KMS-11 (cell line): ENCODE measurements at regions not wholly inside any gene's neighbourhood (a gene's known extent, or its start where the extent isn't known, plus 50 kb on each side); places are given as distances from the start of the nearest gene placed in this dataset.

Experiments used
- H2AFZ ChIP-seq: fragments of 200-600 bp; sonication (generic); 2 replicates; pipeline ENCODE4 v1.6.1; 2016; ENCODE audit warnings: antibody characterized with exemption, mixed run types, low read depth
- H3K27ac ChIP-seq: fragments of 200-600 bp; sonication (generic); 2 replicates; pipeline ENCODE4 v1.6.1; 2016; ENCODE audit warnings: mild to moderate bottlenecking, mixed run types
- H3K27me3 ChIP-seq: fragments of 200-600 bp; sonication (generic); 2 replicates; pipeline ENCODE4 v1.6.1; 2017; ENCODE audit warnings: mild to moderate bottlenecking, low read depth, mixed run types, moderate library complexity; ENCODE audit not compliant: insufficient read depth
- H3K36me3 ChIP-seq: fragments of 200-600 bp; sonication (generic); 2 replicates; pipeline ENCODE4 v1.6.1; 2017; ENCODE audit warnings: mild to moderate bottlenecking, mixed run types; ENCODE audit not compliant: insufficient read depth
- H3K4me1 ChIP-seq: fragments of 200-600 bp; sonication (generic); 2 replicates; pipeline ENCODE4 v1.6.1; 2016; ENCODE audit warnings: mild to moderate bottlenecking, low read depth, mixed run types; ENCODE audit not compliant: poor library complexity, severe bottlenecking
- H3K4me2 ChIP-seq: fragments of 200-600 bp; sonication (generic); 2 replicates; pipeline ENCODE4 v1.7.0; 2016; ENCODE audit warnings: mild to moderate bottlenecking, mixed run types
- H3K4me3 ChIP-seq: fragments of 200-600 bp; sonication (generic); IDR thresholded peaks from 2 replicates; pipeline ENCODE4 v1.6.1; 2017; ENCODE audit warnings: low read depth, low read length, mixed read lengths; ENCODE audit not compliant: insufficient read depth
- H3K79me2 ChIP-seq: fragments of 200-600 bp; sonication (generic); 2 replicates; pipeline ENCODE4 v1.6.1; 2016; ENCODE audit warnings: low read depth, mixed run types; ENCODE audit not compliant: insufficient read depth
- H3K9ac ChIP-seq: fragments of 200-600 bp; sonication (generic); 2 replicates; pipeline ENCODE4 v1.6.1; 2016; ENCODE audit warnings: mild to moderate bottlenecking, mixed run types
- H4K20me1 ChIP-seq: fragments of 200-600 bp; sonication (generic); 2 replicates; pipeline ENCODE4 v1.6.1; 2016; ENCODE audit warnings: mild to moderate bottlenecking, mixed run types; ENCODE audit not compliant: insufficient read depth
- CTCF ChIP-seq: fragments of 200-600 bp; sonication (generic); conservative IDR thresholded peaks from 2 replicates; pipeline ENCODE4 v1.6.1; 2017; ENCODE audit warnings: low read depth, mild to moderate bottlenecking, antibody characterized with exemption, low read length, moderate library complexity, mixed read lengths

DNA sequence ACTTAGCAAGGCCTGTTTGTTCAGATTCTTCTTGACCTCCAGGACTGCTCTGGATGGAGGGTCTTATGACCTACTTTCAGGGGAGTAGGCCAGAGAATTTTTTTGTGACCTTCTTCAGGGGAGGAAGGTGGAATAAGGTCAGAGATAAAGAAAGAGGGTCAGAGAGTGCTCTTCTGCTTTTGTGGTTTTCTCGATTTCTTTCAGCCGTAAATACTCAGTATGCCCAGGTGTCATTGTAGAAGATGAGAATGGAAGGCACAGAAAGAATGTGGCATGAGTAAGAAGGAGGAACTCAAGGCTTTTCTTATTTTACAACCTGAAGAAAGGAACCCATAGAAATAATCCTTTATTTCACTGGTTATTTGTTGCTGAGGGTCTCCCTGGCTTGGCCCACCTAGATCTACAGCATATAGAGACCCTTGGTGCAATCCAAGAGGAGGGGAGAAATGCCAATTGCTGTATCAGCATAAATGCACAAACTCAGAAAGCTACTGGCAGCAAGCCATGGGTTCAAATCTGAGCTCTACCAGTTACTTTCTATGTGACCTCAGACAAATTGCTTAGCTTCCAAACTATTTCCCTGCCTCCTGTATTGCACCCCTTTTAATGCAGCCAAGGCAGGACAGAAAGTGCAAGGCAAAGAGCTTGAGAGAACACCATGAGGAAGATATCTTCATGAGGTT is 68.0 kb downstream of the OLIG3 start:
- Histone ChIP-seq H3K9ac (no peak overlapping the region), H4K20me1 (no peaks in the 10 kb centered on the region), H3K27ac (peak overlapping the region; percentile 24; the same call in 1 of the 2 replicates), H3K36me3 (no peaks in the 10 kb centered on the region), H3K4me1 (peaks cover 38% of the 10 kb centered on the region), H3K4me3 (no peak overlapping the region), H3K79me2 (no peaks in the 10 kb centered on the region), H3K27me3 (no peaks in the 10 kb centered on the region), H2AFZ (no peak overlapping the region), H3K4me2 (peak overlapping the region; percentile 43)
- no peak for TF ChIP-seq CTCF

GRCh38 chr6:137424251-137424650 is 69.9 kb downstream of the OLIG3 start:
- no peaks in the 10 kb centered on the region for H3K36me3 ChIP-seq
- no peak for TF ChIP-seq CTCF
- H3K27me3 ChIP-seq: no peaks in the 10 kb centered on the region
- peak overlapping the region; percentile 43 for H3K4me2 ChIP-seq
- no peak overlapping the region for H3K27ac ChIP-seq
- H3K4me1 ChIP-seq: peaks cover 38% of the 10 kb centered on the region
- no peak overlapping the region for H3K4me3 ChIP-seq
- no peak overlapping the region for H2AFZ ChIP-seq
- H3K79me2 ChIP-seq: no peaks in the 10 kb centered on the region
- H3K9ac ChIP-seq: no peak overlapping the region
- no peaks in the 10 kb centered on the region for H4K20me1 ChIP-seq

GRCh38 chr6:137423451-137424168 is 70.6 kb downstream of the OLIG3 start:
- H3K4me2 ChIP-seq: peak overlapping the region; percentile 43; the same call in 1 of the 2 replicates
- no peaks in the 10 kb centered on the region for H4K20me1 ChIP-seq
- no peaks in the 10 kb centered on the region for H3K36me3 ChIP-seq
- H3K79me2 ChIP-seq: no peaks in the 10 kb centered on the region
- no peaks in the 10 kb centered on the region for H3K27me3 ChIP-seq
- H2AFZ ChIP-seq: no peak overlapping the region
- H3K27ac ChIP-seq: no peak overlapping the region
- peaks cover 38% of the 10 kb centered on the region for H3K4me1 ChIP-seq
- H3K9ac ChIP-seq: no peak overlapping the region
- TF ChIP-seq CTCF: no peak
- no peak overlapping the region for H3K4me3 ChIP-seq

DNA sequence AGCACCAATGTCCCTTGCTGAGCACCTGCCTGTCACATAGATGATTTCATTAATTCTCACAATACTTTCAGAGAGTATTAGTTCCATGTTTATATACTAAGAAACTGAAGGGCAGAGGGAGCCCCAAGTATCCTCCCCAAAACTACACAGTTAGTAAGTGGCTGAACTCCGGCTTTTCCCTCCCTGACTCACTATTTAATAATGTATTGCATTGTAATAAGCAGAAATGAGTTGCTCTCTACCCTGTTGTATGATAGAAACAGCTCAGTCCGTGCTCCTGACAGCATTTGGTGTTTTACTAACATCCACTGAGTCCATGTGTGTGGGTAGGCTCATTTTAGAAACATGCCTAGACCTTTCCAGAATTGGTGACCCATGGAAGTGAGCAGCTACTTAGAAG is 76.8 kb downstream of the OLIG3 start:
- no peak overlapping the region for H2AFZ ChIP-seq
- H3K36me3 ChIP-seq: no peaks in the 10 kb centered on the region
- H4K20me1 ChIP-seq: no peaks in the 10 kb centered on the region
- H3K4me2 ChIP-seq: no peak overlapping the region
- peaks cover 12% of the 10 kb centered on the region for H3K4me1 ChIP-seq
- no peak overlapping the region for H3K9ac ChIP-seq
- no peak for TF ChIP-seq CTCF
- no peak overlapping the region for H3K27ac ChIP-seq
- H3K27me3 ChIP-seq: no peaks in the 10 kb centered on the region
- H3K79me2 ChIP-seq: no peaks in the 10 kb centered on the region
- no peak overlapping the region for H3K4me3 ChIP-seq
